ENCODE measurements at regions not wholly inside any gene's neighbourhood (a gene's known extent, or its start where the extent isn't known, plus 50 kb on each side); places are given as distances from the start of the nearest gene placed in this dataset.
A peak's percentile ranks its signal among the peaks of the same experiment; 100 is the strongest.

DNA sequence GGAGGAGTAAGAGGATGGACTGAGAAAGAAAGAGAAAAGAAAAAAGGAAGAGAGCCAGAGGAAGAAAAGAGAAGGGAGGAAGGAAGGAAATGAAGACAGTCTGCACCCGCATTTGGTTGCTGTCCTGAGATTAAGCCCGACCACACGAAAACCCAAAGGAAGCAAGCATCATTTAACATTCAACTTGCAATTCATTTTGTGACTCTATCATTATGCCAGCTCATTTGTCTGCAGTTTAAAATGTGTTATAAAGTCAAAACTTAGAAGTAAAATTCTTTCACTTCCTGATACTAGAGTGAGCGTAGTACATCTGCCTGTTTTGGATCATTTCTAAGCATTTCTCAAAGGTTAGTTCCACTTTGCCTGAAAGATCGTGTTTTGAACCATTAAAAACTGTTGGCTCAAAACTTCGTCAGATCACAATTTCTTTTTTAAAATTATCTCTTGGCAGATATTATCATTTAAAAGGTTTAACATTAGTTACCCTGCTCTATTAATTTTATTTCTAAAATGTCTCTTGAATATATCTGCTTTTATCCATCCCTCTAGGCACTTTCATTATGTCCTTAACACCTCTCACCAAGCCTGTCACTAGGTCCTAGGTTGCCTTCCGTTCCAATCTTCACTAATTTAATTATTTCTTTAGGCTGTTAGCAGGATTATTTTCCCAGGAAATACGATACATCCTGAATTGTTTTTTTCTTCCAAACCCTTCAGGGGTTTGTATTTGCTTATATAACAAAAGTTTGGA is 240.9 kb downstream of the TLE4 start:
- intact Hi-C loops (cut with DNase I) = loop anchor here in 2 of 4 donors (10.0 kb wide), 1 partner anchor 238 kb away; the partner anchor contains the start of gene TLE4 (in 2 of the 2)
- no peaks in the 10 kb centered on the region for H3K27me3 ChIP-seq
- no peak for DNase-seq
- no peaks in the 10 kb centered on the region for H3K36me3 ChIP-seq
- WGBS, 3 donors = 12 to 19% (median 19%) methylated on average over 8 of the region's 8 CpGs
- H3K4me3 ChIP-seq = no peak overlapping the region
- peaks cover 3% of the 10 kb centered on the region for H3K4me1 ChIP-seq (ENCODE audit: insufficient read depth)
- TF ChIP-seq, protein P1, sequence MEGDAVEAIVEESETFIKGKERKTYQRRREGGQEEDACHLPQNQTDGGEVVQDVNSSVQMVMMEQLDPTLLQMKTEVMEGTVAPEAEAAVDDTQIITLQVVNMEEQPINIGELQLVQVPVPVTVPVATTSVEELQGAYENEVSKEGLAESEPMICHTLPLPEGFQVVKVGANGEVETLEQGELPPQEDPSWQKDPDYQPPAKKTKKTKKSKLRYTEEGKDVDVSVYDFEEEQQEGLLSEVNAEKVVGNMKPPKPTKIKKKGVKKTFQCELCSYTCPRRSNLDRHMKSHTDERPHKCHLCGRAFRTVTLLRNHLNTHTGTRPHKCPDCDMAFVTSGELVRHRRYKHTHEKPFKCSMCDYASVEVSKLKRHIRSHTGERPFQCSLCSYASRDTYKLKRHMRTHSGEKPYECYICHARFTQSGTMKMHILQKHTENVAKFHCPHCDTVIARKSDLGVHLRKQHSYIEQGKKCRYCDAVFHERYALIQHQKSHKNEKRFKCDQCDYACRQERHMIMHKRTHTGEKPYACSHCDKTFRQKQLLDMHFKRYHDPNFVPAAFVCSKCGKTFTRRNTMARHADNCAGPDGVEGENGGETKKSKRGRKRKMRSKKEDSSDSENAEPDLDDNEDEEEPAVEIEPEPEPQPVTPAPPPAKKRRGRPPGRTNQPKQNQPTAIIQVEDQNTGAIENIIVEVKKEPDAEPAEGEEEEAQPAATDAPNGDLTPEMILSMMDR (IDR thresholded peaks at IDR 0.05) = no peak
- TF ChIP-seq POLR2A (IDR thresholded peaks at IDR 0.05) (no peak), EP300 (IDR thresholded peaks at IDR 0.05) (no peak)
- no peaks in the 10 kb centered on the region for H3K9me3 ChIP-seq
- peak overlapping the region in 1 of 2 donors; percentile 28 for H3K27ac ChIP-seq

DNA sequence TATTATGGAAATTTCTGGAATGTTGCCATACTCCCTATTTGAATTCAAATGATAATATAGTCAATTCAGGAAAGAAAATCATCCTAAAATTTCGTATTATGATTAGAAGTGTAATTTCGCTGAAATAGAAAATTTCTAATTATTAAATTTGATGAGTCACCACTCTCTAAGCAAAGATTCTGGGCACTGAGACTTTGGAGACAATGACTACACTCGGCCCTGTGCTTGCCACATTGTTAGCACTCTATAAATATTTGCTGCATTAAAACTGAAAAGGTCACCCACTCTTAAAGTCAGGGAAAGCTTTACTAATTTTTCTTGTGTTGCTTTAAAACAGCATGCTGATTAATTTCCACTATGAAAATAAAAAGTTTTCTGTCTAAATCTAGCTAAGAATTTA is 240.3 kb downstream of the TLE4 start:
- WGBS, 3 donors = 61 to 64% (median 63%) methylated on average over 3 of the region's 3 CpGs
- no peak for DNase-seq
- H3K9me3 ChIP-seq = no peaks in the 10 kb centered on the region
- H3K4me3 ChIP-seq = no peak overlapping the region
- H3K27ac ChIP-seq = peak overlapping the region in 1 of 2 donors; percentile 26
- intact Hi-C loops (cut with DNase I) = loop anchor here in 2 of 4 donors (10.0 kb wide), 1 partner anchor 237 kb away; the partner anchor contains the start of gene TLE4 (in 2 of the 2)
- H3K27me3 ChIP-seq = no peaks in the 10 kb centered on the region
- TF ChIP-seq EP300 (IDR thresholded peaks at IDR 0.05) = no peak
- TF ChIP-seq POLR2A (IDR thresholded peaks at IDR 0.05) = no peak
- TF ChIP-seq, protein P1 (IDR thresholded peaks at IDR 0.05) = no peak
- no peaks in the 10 kb centered on the region for H3K36me3 ChIP-seq
- peaks cover 3% of the 10 kb centered on the region for H3K4me1 ChIP-seq (ENCODE audit: insufficient read depth)

DNA sequence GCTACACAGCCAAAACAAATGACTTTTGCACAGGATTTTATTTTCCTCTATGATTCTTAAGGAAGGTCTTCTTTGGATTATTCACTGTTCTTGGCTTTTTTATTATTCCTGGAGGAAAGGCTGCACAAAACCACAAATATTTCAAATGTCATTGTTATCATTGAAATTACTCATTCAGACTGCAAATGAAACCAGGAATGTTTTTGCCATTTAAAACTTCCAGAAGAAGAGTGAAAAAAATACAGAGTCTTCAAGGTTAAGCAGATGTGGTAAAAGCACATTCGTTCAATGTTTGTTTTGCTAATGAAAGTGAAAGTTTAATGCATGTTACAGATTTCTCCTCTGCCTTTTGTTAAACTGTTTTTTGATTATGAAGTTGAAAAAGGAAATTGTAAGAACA is 238.2 kb downstream of the TLE4 start:
- 0 to 2% (median 0%) methylated on average over 1 of the region's 1 CpG for WGBS, 3 donors
- no peak for DNase-seq
- Histone ChIP-seq H3K4me3 (no peak overlapping the region), H3K27ac (no peak overlapping the region), H3K27me3 (no peaks in the 10 kb centered on the region), H3K9me3 (no peaks in the 10 kb centered on the region), H3K36me3 (no peaks in the 10 kb centered on the region), H3K4me1 (ENCODE audit: insufficient read depth) (peaks cover 3% of the 10 kb centered on the region)
- TF ChIP-seq, protein P1 (IDR thresholded peaks at IDR 0.05) = no peak
- no peak for TF ChIP-seq POLR2A (IDR thresholded peaks at IDR 0.05)
- no peak for TF ChIP-seq EP300 (IDR thresholded peaks at IDR 0.05)
- intact Hi-C loops (cut with DNase I) = loop anchor here in 2 of 4 donors (10.0 kb wide), 1 partner anchor 235 kb away; the partner anchor contains the start of gene TLE4 (in 2 of the 2)

DNA sequence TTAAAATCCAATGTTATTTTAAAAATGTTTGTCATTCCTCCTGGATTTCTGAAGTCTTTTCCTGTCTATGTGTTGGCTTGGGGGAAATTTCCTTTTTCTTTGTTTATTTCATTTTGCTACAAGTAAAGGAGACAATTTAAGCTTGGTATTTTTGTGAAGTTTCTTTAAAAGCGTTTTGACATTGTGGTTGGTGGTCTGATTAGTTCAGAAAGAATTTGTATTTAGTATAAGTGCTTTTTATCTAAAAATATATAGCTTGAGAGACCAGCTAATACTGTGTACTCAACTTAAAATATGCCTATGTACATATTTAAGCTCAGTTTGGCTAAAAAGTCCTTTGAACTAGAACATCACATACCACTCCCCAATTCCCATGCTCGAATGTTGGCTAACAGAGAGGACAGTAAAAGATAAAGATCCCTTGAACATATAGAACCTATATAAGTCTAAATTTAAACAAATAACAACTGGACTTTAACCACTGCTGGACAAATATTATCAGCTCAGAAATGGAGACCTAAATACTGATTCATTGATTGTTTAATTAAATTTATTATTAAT is 237.6 kb downstream of the TLE4 start:
- WGBS, 3 donors = 17 to 32% (median 19%) methylated on average over 2 of the region's 2 CpGs
- peaks cover 3% of the 10 kb centered on the region for H3K4me1 ChIP-seq (ENCODE audit: insufficient read depth)
- DNase-seq = no peak
- H3K9me3 ChIP-seq = no peaks in the 10 kb centered on the region
- no peaks in the 10 kb centered on the region for H3K36me3 ChIP-seq
- intact Hi-C loops (cut with DNase I) = no loop called here
- no peak overlapping the region for H3K27ac ChIP-seq
- no peak overlapping the region for H3K4me3 ChIP-seq
- no peak for TF ChIP-seq EP300 (IDR thresholded peaks at IDR 0.05)
- no peak for TF ChIP-seq POLR2A (IDR thresholded peaks at IDR 0.05)
- H3K27me3 ChIP-seq = no peaks in the 10 kb centered on the region

DNA sequence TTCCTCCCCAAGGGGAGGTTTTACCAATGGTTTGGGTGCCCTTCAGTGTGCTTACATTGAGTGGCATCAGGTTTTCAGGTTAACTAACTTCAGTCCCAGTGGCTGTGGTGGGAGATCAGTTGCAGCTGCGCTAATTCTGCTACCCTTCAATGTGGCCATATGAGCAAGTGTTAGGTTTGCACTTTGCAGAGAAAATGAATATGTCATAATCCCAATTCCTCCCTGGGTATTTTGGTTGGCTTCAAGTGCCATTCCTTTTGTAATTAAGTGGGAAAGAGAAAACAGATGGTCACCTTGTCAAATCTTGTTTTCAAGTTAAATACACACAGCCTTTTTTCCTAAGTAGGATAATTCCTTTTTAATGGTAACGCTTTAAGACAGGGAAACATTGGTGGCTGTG is 236.2 kb downstream of the TLE4 start:
- Histone ChIP-seq H3K27ac (no peak overlapping the region), H3K9me3 (no peaks in the 10 kb centered on the region), H3K27me3 (no peaks in the 10 kb centered on the region), H3K36me3 (no peaks in the 10 kb centered on the region), H3K4me3 (no peak overlapping the region), H3K4me1 (ENCODE audit: insufficient read depth) (peaks cover 3% of the 10 kb centered on the region)
- intact Hi-C loops (cut with DNase I) = no loop called here
- TF ChIP-seq EP300 (IDR thresholded peaks at IDR 0.05) = no peak
- TF ChIP-seq POLR2A (IDR thresholded peaks at IDR 0.05) = no peak
- TF ChIP-seq, protein P1 (IDR thresholded peaks at IDR 0.05) = no peak
- DNase-seq = no peak
- 71 to 97% (median 79%) methylated on average over 2 of the region's 2 CpGs for WGBS, 3 donors
